RWPE2 (cell line): ENCODE measurements at regions not wholly inside any gene's neighbourhood (a gene's known extent, or its start where the extent isn't known, plus 50 kb on each side); places are given as distances from the start of the nearest gene placed in this dataset.

Experiments
- ATAC-seq: fragments of 200-7000 bp; cut with Tn5 transposase; 3 replicates; pipeline ENCODE4 v1.9.1; 2021; ENCODE audit warnings: low read depth
- DNase-seq: peaks from one replicate; pipeline ENCODE4 v3.0.0-alpha.2; 2020; ENCODE audit warnings: low spot score
- H3K27ac ChIP-seq: fragments of 450-650 bp; 2 replicates; pipeline ENCODE4 v1.5.1; 2017; ENCODE audit warnings: mild to moderate bottlenecking; ENCODE audit not compliant: poor library complexity, severe bottlenecking
- H3K27me3 ChIP-seq: fragments of 250-450 bp; sonication (Bioruptor Pico); 2 replicates; pipeline ENCODE4 v1.5.1; 2021; ENCODE audit warnings: mild to moderate bottlenecking, moderate library complexity; ENCODE audit not compliant: insufficient read depth, poor library complexity, severe bottlenecking
- H3K36me3 ChIP-seq: fragments of 250-450 bp; sonication (Bioruptor Pico); 2 replicates; pipeline ENCODE4 v1.5.1; 2020; ENCODE audit warnings: low read depth, mild to moderate bottlenecking, moderate library complexity
- H3K4me1 ChIP-seq: fragments of 250-450 bp; sonication (Bioruptor Pico); 2 replicates; pipeline ENCODE4 v1.5.1; 2021; ENCODE audit warnings: mild to moderate bottlenecking, moderate library complexity; ENCODE audit not compliant: insufficient read depth, poor library complexity, severe bottlenecking
- H3K4me3 ChIP-seq: fragments of 250-450 bp; sonication (Bioruptor Pico); 2 replicates; pipeline ENCODE4 v1.5.1; 2021; ENCODE audit warnings: mild to moderate bottlenecking, moderate library complexity; ENCODE audit not compliant: severe bottlenecking
- H3K9me3 ChIP-seq: fragments of 250-450 bp; sonication (Bioruptor Pico); 2 replicates; pipeline ENCODE4 v1.5.1; 2021; ENCODE audit warnings: mild to moderate bottlenecking, moderate library complexity; ENCODE audit not compliant: severe bottlenecking
- CTCF ChIP-seq: fragments of 450-650 bp; IDR thresholded peaks from one replicate; pipeline ENCODE4 v1.5.1; 2017; ENCODE audit warnings: mild to moderate bottlenecking, moderate library complexity; ENCODE audit not compliant: poor library complexity, severe bottlenecking

- no peak for TF ChIP-seq CTCF
- no peak overlapping the region for H3K4me3 ChIP-seq
- no peak for ATAC-seq
Measured at GRCh38 chr1:81490614-81491013, 310.1 kb upstream of the ADGRL2 start.

GRCh38 chr1:81489372-81489934, 311.3 kb upstream of the ADGRL2 start:
- no peak for ATAC-seq
- H3K4me1 ChIP-seq = no peaks in the 10 kb centered on the region
- H3K36me3 ChIP-seq = no peaks in the 10 kb centered on the region
- DNase-seq = no peak
- no peak for TF ChIP-seq CTCF
- H3K9me3 ChIP-seq = no peaks in the 10 kb centered on the region
- H3K27ac ChIP-seq = no peak overlapping the region
- H3K27me3 ChIP-seq = no peaks in the 10 kb centered on the region
- no peak overlapping the region for H3K4me3 ChIP-seq

More at GRCh38 chr1:81490614-81491013, 310.1 kb upstream of the ADGRL2 start:
- DNase-seq = no peak
- no peaks in the 10 kb centered on the region for H3K27me3 ChIP-seq
- no peaks in the 10 kb centered on the region for H3K9me3 ChIP-seq
- H3K4me1 ChIP-seq = no peaks in the 10 kb centered on the region
- no peaks in the 10 kb centered on the region for H3K36me3 ChIP-seq
- no peak overlapping the region for H3K27ac ChIP-seq

- ATAC-seq (no peak), DNase-seq (no peak)
- TF ChIP-seq CTCF = no peak
- Histone ChIP-seq H3K27ac (no peak overlapping the region), H3K36me3 (no peaks in the 10 kb centered on the region), H3K4me3 (no peak overlapping the region), H3K4me1 (no peaks in the 10 kb centered on the region), H3K9me3 (no peaks in the 10 kb centered on the region), H3K27me3 (no peaks in the 10 kb centered on the region)
Measured at GRCh38 chr1:81484284-81484683, 316.4 kb upstream of the ADGRL2 start.

- H3K27ac ChIP-seq = no peak overlapping the region
- DNase-seq (no peak), ATAC-seq (no peak)
- no peaks in the 10 kb centered on the region for H3K36me3 ChIP-seq
- TF ChIP-seq CTCF = no peak
- no peak overlapping the region for H3K4me3 ChIP-seq
- H3K27me3 ChIP-seq = no peaks in the 10 kb centered on the region
- H3K4me1 ChIP-seq = no peaks in the 10 kb centered on the region
- H3K9me3 ChIP-seq = no peaks in the 10 kb centered on the region
Measured at GRCh38 chr1:81478219-81478618, 322.5 kb upstream of the ADGRL2 start.

GRCh38 chr1:81477710-81478109, 323.0 kb upstream of the ADGRL2 start:
- DNase-seq (no peak), ATAC-seq (no peak)
- Histone ChIP-seq H3K9me3 (no peaks in the 10 kb centered on the region), H3K27me3 (no peaks in the 10 kb centered on the region), H3K36me3 (no peaks in the 10 kb centered on the region), H3K4me3 (no peak overlapping the region), H3K27ac (no peak overlapping the region), H3K4me1 (no peaks in the 10 kb centered on the region)
- no peak for TF ChIP-seq CTCF
